HFF-Myc (cell line): ENCODE measurements at regions not wholly inside any gene's neighbourhood (a gene's known extent, or its start where the extent isn't known, plus 50 kb on each side); places are given as distances from the start of the nearest gene placed in this dataset.

ENCODE experiments used
- DNase-seq: peaks from one replicate; pipeline ENCODE4 v3.0.0-alpha.2; 2011; ENCODE audit warnings: low read depth; ENCODE audit errors: extremely low read depth
- H3K4me3 ChIP-seq: replicated peaks from 2 replicates; pipeline ENCODE4 v1.5.1; 2011; ENCODE audit warnings: low read depth, mild to moderate bottlenecking, control low read depth, low read length
- TF ChIP-seq, protein P1 (sequence below): IDR thresholded peaks from 2 replicates; pipeline ENCODE4 v1.5.1; 2012; ENCODE audit warnings: mild to moderate bottlenecking, low read depth, low read length, control low read depth; ENCODE audit errors: missing control alignments

DNA sequence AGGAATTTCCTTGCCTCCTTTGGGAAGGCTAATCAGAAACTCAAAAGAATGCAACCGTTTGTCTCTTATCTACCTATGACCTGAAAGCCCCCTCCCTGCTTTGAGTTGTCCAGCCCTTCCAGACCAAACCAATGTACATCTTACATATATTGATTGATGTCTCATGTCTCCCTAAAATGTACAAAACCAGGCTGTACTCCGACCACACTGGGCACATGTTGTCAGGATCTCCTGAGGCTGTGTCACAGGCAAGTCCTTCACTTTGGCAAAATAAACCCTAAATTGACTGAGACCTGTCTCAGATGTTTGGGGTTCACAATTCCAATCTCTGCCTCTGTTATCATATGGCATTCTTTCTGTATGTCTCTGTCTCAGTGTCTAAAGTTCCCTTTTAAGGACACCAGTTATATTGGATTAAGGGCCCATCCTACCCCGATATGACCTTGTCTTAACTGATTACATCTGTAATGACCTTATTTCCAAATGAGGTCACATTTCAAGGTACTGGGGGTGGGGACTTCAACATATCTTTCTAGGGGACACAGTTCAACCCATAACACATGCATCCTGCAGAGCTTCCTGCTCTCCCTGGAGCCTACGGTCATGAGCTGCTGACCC lies 513.5 kb upstream of the JARID2 start:
- DNase-seq = no peak

DNA sequence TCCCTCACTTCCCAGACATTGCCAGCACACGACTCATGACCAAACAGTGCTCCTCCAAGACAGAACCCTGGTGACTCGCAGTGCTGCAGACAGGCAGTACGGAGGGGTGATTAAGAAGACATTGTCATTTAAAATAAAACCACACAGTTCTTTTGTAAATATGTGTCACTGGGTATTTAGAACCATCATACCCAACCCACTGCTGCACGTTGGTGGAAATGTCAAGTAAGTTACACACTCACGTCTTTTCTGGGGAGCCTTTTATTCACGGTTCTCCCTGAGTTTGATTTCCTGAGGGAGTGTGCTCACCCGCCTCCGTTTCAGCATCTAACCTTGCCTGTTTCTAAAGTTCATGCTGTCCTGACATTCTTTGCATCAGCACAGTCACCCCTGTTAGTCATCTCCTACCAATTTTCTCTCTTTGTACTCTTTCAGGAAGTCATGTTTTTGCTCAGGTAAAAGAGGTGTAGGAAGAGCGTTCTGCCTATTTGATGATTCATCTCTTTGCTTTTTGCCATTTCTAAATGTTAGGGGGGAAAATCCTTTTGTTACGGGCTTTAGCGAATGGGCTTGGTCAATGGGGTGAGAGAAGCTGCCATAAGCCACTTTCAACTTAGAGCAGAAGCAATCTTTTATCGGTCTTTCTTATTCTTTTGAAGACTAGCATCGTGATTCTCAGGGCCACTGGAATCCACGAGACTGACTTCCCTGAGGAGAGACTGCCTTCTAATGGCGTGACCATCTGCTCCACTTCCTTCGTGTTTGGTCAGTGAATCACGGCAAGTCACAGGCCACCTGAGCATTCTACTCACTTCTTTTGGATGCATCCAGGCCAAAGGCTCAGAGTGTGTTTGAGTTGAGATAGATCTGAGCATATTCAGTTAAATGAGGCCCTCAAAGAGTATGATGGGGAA lies 512.8 kb upstream of the JARID2 start:
- TF ChIP-seq, protein P1, sequence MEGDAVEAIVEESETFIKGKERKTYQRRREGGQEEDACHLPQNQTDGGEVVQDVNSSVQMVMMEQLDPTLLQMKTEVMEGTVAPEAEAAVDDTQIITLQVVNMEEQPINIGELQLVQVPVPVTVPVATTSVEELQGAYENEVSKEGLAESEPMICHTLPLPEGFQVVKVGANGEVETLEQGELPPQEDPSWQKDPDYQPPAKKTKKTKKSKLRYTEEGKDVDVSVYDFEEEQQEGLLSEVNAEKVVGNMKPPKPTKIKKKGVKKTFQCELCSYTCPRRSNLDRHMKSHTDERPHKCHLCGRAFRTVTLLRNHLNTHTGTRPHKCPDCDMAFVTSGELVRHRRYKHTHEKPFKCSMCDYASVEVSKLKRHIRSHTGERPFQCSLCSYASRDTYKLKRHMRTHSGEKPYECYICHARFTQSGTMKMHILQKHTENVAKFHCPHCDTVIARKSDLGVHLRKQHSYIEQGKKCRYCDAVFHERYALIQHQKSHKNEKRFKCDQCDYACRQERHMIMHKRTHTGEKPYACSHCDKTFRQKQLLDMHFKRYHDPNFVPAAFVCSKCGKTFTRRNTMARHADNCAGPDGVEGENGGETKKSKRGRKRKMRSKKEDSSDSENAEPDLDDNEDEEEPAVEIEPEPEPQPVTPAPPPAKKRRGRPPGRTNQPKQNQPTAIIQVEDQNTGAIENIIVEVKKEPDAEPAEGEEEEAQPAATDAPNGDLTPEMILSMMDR = no peak
- DNase-seq = no peak
- no peak overlapping the region for H3K4me3 ChIP-seq

More for the DNA sequence above, 513.5 kb upstream of the JARID2 start:
- no peak overlapping the region for H3K4me3 ChIP-seq
- TF ChIP-seq, protein P1 = no peak

DNA sequence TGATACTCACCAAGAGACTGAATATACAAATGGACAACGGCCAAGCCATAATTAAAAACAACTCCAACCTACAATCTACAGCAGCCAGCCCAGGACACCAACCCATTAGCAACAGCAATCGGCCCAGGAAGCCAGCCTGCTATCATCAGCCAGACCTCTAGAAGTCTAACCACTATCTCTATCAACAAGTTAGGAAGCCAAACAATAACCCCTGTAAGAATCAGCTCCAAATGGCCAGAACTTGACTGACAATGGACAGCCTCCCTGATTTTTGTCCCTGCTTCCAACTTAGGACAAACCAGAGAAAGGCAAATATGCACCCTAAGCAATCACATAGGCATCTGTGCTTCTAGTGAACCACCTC lies 511.8 kb upstream of the JARID2 start:
- H3K4me3 ChIP-seq = no peak overlapping the region
- no peak for DNase-seq
- TF ChIP-seq, protein P1 = no peak

DNA sequence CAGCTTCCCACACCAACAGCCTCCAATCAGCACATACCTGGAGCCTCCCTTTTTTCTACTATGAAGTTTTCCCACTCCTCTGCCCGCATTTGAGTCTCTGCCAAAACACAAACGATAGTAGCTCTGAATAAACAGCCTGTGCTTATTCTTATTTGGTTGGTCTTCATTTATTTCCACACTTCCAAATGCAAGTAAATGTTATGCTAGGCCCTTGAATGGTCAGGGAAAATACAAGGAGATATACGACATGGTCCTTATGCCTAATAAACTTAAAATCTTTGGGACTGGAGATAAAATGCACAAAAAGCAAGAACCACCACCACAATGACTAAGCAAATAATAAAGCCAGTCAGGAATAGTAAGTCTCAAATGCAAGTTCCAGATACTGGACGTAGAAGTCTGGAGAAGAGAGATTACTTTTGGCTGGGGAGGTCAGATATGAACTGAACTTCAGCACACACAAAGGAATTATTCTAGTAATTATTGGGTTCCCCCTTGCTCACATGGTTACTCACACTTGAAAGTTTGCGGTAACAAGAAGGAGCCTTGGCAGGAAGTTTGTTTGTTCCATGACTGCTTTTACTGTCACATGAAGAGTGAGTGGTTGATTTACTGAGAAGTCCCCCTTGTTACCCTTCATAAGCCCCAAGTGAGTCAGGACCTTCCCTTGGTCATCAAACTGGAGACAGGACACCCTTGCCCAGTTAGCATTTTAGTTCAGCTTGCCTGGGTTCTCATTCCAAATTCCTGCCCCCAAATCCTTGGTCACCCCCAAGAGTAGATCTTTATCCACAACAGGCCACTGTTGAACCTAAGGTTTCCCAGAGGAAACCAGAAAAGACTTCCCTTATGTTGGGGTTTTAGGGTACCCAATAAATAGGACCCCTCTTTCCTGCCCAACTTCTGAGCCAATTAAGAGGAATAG lies 511.2 kb upstream of the JARID2 start:
- TF ChIP-seq, protein P1 = no peak
- no peak for DNase-seq
- no peak overlapping the region for H3K4me3 ChIP-seq

DNA sequence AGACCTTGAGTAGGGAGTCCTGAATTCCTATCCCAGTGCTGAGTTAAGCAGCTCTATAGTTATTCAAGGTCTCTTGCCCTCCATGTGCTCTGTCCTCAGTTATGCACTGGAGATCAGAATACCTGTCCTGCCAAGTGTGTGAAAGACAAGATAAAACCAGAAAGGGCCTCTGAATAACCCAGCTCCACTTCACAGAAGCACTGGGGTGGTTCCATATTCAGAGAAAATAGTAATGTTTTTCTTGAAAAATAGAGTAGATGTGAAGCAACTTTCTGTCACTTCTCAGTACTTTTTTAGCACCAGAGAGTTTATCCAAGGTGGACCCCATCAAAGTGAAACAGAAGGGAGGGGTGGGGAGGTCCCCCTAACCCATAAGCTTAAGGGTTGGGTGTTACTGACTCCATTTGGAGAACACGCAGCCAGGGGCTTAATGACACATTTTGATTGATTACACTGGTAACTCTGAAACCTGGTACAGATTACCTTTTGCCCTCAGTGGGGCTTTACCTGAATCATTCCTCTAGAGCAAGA lies 509.8 kb upstream of the JARID2 start:
- DNase-seq = no peak
- TF ChIP-seq, protein P1 = no peak
- H3K4me3 ChIP-seq = no peak overlapping the region

DNA sequence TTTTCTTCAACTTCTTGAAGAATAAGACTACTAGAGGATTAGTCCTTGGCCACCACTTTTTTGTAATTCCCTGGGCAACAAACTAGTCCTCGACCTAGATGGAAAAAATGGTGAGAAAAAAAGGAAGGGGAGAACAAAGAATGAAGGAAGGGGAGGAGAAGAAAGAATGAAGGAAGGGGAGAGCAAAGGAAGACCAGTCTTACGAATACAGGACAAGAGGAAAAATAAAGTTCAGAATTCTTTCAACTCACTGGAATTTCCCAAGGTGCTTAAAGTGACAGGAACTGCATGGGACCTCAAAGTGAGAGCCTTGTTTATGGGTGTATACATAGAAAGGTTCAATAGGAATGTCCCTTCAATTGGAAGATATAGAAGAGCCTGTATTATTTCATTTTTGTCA lies 509.3 kb upstream of the JARID2 start:
- no peak for DNase-seq
- TF ChIP-seq, protein P1 = no peak
- no peak overlapping the region for H3K4me3 ChIP-seq
